GM23248 (cell line): ENCODE measurements at regions not wholly inside any gene's neighbourhood (a gene's known extent, or its start where the extent isn't known, plus 50 kb on each side); places are given as distances from the start of the nearest gene placed in this dataset.

Source experiments
- DNase-seq: peaks from one replicate; pipeline ENCODE4 v3.0.0-alpha.2; 2015
- H2AFZ ChIP-seq: fragments of 200-600 bp; sonication (generic); 2 replicates; pipeline ENCODE4 v1.6.1; 2016; ENCODE audit warnings: antibody characterized with exemption
- H3F3A ChIP-seq: fragments of 200-600 bp; sonication (generic); 2 replicates; pipeline ENCODE4 v1.6.1; 2016; ENCODE audit warnings: mild to moderate bottlenecking, antibody characterized with exemption, mixed run types; ENCODE audit not compliant: insufficient read depth
- H3K27ac ChIP-seq: fragments of 200-600 bp; sonication (generic); 2 replicates; pipeline ENCODE4 v1.5.1; 2016; ENCODE audit warnings: mild to moderate bottlenecking
- H3K27me3 ChIP-seq: fragments of 200-600 bp; sonication (generic); replicated peaks from 2 replicates; pipeline ENCODE4 v1.6.1; 2016; ENCODE audit warnings: mild to moderate bottlenecking; ENCODE audit not compliant: insufficient read depth
- H3K36me3 ChIP-seq: fragments of 200-600 bp; sonication (generic); 2 replicates; pipeline ENCODE4 v1.6.1; 2016; ENCODE audit warnings: low read depth, mild to moderate bottlenecking
- H3K4me1 ChIP-seq: fragments of 200-600 bp; sonication (generic); 2 replicates; pipeline ENCODE4 v1.6.1; 2016; ENCODE audit warnings: mild to moderate bottlenecking; ENCODE audit not compliant: insufficient read depth
- H3K4me2 ChIP-seq: fragments of 200-600 bp; sonication (generic); one replicate; pipeline ENCODE4 v1.6.1; 2016; ENCODE audit warnings: mild to moderate bottlenecking; ENCODE audit not compliant: unreplicated experiment
- H3K4me3 ChIP-seq: fragments of 200-600 bp; sonication (generic); 2 replicates; pipeline ENCODE4 v1.5.1; 2016; ENCODE audit warnings: mild to moderate bottlenecking
- H3K79me2 ChIP-seq: fragments of 200-600 bp; sonication (generic); 2 replicates; pipeline ENCODE4 v1.6.1; 2016; ENCODE audit warnings: mild to moderate bottlenecking; ENCODE audit not compliant: insufficient read depth
- H3K9ac ChIP-seq: fragments of 200-600 bp; sonication (generic); 2 replicates; pipeline ENCODE4 v1.6.1; 2016; ENCODE audit warnings: mild to moderate bottlenecking
- H3K9me2 ChIP-seq: fragments of 200-600 bp; sonication (generic); 2 replicates; pipeline ENCODE4 v1.6.1; 2016; ENCODE audit warnings: mixed run types, mild to moderate bottlenecking, moderate library complexity; ENCODE audit not compliant: insufficient read depth
- H3K9me3 ChIP-seq: fragments of 200-600 bp; sonication (generic); one replicate; pipeline ENCODE4 v1.6.1; 2017; ENCODE audit warnings: low read depth
- H4K20me1 ChIP-seq: fragments of 200-600 bp; sonication (generic); 2 replicates; pipeline ENCODE4 v1.6.0; 2016; ENCODE audit not compliant: insufficient read depth
- EZH2 ChIP-seq: fragments of 200-600 bp; sonication (generic); IDR thresholded peaks from 2 replicates; pipeline ENCODE4 v1.6.1; 2018; ENCODE audit warnings: antibody characterized with exemption, mild to moderate bottlenecking; ENCODE audit not compliant: insufficient read depth, poor library complexity, severe bottlenecking
- EZH2phosphoT487 ChIP-seq: fragments of 200-600 bp; sonication (generic); IDR thresholded peaks from 2 replicates; pipeline ENCODE4 v1.6.1; 2018; ENCODE audit warnings: antibody characterized with exemption, moderate library complexity, mild to moderate bottlenecking, low read depth; ENCODE audit not compliant: insufficient read depth
- WGBS, 2 experiments: methylation state at CpG; one replicate each; pipeline ENCODE4 v1.1.6; 2015 to 2017; ENCODE audit warnings: low lambda C conversion rate in 2 of 2, low coverage in 1 of 2; ENCODE audit errors: missing lambda C conversion rate in 2 of 2; 5-methylcytosine and 5-hydroxymethylcytosine counted together
- in situ Hi-C: fragments of 300-500 bp; cut with MboI; formaldehyde crosslinking; loops from 2 replicates; pipeline ENCODE4 v1.15.0; 2020

DNA sequence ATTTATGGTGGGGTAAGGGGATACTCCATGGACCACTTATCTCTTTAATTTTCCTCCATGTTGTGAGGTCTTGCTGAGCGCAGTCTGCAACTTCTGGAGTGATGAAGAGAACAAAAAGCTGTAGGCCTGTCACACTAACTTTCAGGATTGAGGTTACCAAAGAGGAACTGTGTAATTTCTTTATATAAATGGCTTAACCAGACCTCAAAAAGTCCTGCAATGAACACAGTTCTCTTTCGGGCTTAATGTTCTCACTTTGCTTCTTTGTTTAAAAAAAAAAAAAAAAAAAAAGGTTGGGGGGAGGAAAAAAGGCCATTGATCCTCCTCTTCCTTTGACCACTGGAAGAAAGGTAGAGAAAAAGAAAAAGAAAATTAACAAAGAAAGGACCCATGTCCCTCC lies 86.8 kb upstream of the SOX9 start:
- Histone ChIP-seq H2AFZ (no peak overlapping the region), H3K79me2 (no peaks in the 10 kb centered on the region), H4K20me1 (no peaks in the 10 kb centered on the region), H3K27ac (no peak overlapping the region), H3F3A (no peaks in the 10 kb centered on the region), H3K4me3 (no peak overlapping the region), H3K4me2 (no peak overlapping the region), H3K9me2 (no peaks in the 10 kb centered on the region), H3K27me3 (no peaks in the 10 kb centered on the region), H3K4me1 (no peaks in the 10 kb centered on the region), H3K36me3 (no peaks in the 10 kb centered on the region), H3K9me3 (no peaks in the 10 kb centered on the region), H3K9ac (no peak overlapping the region)
- no peak for DNase-seq
- 88 to 100% methylated on average over 2 of the region's 2 CpGs for WGBS, 2 experiments
- TF ChIP-seq EZH2phosphoT487 = no peak
- TF ChIP-seq EZH2 = no peak
- in situ Hi-C loops = no loop called here

DNA sequence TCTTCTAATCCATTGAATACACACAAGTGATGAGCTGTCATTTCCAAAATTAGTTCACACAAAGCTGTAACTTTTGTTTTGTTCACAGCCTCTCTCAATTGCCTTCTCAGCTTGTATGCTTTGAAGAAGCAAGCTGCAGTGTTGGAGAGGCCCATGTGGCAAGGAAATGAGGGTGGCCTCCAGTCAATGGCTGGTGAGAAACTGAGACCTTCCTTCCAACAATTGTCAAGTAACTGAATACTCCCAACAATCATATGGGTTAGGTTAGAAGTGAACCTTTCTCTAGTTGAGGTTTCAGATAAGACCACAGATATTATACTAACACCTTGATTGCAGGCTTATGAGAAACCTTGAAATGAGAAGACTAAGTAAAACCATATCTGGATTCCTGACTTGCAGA lies 82.4 kb upstream of the SOX9 start:
- no peaks in the 10 kb centered on the region for H3K79me2 ChIP-seq
- TF ChIP-seq EZH2 (no peak), EZH2phosphoT487 (no peak)

DNA sequence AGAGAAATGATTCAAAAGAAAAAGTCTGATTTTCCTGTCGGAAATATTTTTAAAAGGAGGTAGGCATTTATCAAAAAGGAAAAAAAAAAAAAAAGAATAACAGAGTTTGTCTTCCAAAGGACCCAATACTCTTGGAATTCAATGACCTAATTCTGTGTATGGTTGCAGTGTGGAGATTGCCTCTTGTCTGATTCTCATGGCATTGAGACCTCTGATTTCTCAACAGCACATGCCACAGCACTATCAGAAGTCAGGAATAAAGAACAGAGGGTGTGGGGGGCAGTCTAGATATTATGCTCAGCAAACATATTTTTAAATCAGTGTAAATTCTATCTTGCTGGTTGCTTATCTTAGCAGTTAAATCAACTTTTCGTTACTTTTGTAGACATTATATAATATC lies 81.3 kb upstream of the SOX9 start:
- Histone ChIP-seq H3K4me2 (no peak overlapping the region), H3K9me3 (no peaks in the 10 kb centered on the region), H3K27me3 (no peaks in the 10 kb centered on the region; the same call in 1 of the 2 replicates), H3K9ac (no peak overlapping the region), H3K79me2 (no peaks in the 10 kb centered on the region), H3K4me3 (no peak overlapping the region), H3K27ac (no peak overlapping the region), H4K20me1 (no peaks in the 10 kb centered on the region), H2AFZ (no peak overlapping the region), H3F3A (no peaks in the 10 kb centered on the region), H3K4me1 (no peaks in the 10 kb centered on the region), H3K9me2 (no peaks in the 10 kb centered on the region), H3K36me3 (no peaks in the 10 kb centered on the region)
- in situ Hi-C loops = no loop called here
- peak; percentile 8 for DNase-seq
- WGBS, 2 experiments = 46 to 54% methylated on average over 2 of the region's 2 CpGs
- TF ChIP-seq EZH2 = no peak
- no peak for TF ChIP-seq EZH2phosphoT487

More for the DNA sequence above, 82.4 kb upstream of the SOX9 start:
- Histone ChIP-seq H3K9ac (no peak overlapping the region), H3F3A (no peaks in the 10 kb centered on the region), H3K27ac (no peak overlapping the region), H3K4me3 (no peak overlapping the region), H3K4me2 (no peak overlapping the region), H3K9me2 (no peaks in the 10 kb centered on the region), H4K20me1 (no peaks in the 10 kb centered on the region), H3K9me3 (no peaks in the 10 kb centered on the region), H2AFZ (no peak overlapping the region), H3K36me3 (no peaks in the 10 kb centered on the region), H3K27me3 (no peaks in the 10 kb centered on the region; the same call in 1 of the 2 replicates), H3K4me1 (no peaks in the 10 kb centered on the region)
- in situ Hi-C loops = no loop called here
- DNase-seq = no peak

DNA sequence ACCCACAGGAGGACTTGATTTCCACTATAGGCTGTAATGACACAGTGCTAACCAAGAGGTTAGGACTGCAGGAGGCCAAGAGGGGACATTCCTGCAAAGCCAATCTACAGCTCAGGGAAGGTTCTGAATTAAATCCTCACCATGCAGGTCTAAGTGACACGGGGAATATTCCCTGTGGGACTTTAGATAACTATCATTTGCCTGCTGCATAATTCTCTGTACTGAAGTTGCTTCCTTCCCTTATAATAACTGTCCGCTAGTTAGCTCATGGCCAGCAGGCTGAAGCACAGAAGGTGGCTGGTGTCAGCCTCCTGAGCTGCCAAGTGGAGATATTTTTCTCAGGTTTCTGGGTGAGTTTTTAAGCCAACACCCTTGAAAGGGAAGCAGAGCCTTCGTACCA lies 74.6 kb upstream of the SOX9 start:
- no peak overlapping the region for H3K4me2 ChIP-seq
- H3K4me1 ChIP-seq = no peaks in the 10 kb centered on the region
- no peaks in the 10 kb centered on the region for H3K9me3 ChIP-seq
- DNase-seq = no peak
- no peak for TF ChIP-seq EZH2
- no peak for TF ChIP-seq EZH2phosphoT487
- in situ Hi-C loops = no loop called here
- no peaks in the 10 kb centered on the region for H3K36me3 ChIP-seq
- H3K4me3 ChIP-seq = no peak overlapping the region
- no peaks in the 10 kb centered on the region for H3F3A ChIP-seq
- H2AFZ ChIP-seq = no peak overlapping the region
- no peak overlapping the region for H3K27ac ChIP-seq
- no peaks in the 10 kb centered on the region for H3K9me2 ChIP-seq
- H3K79me2 ChIP-seq = no peaks in the 10 kb centered on the region
- no peaks in the 10 kb centered on the region for H4K20me1 ChIP-seq
- no peaks in the 10 kb centered on the region; the same call in 1 of the 2 replicates for H3K27me3 ChIP-seq
- WGBS, 2 experiments = 61 to 76% methylated on average over 3 of the region's 3 CpGs
- H3K9ac ChIP-seq = no peak overlapping the region
